Cardiac fibroblast (primary cell): ENCODE measurements at regions not wholly inside any gene's neighbourhood (a gene's known extent, or its start where the extent isn't known, plus 50 kb on each side); places are given as distances from the start of the nearest gene placed in this dataset.

Experiments
- DNase-seq, 2 donors: peaks; one replicate each; pipeline versions ENCODE4 v3.0.0 to v3.0.0-alpha.2; 2010; ENCODE audit warnings: low read depth in 2 of 2
- H3K4me3 ChIP-seq, 2 donors: replicated peaks in 1 of 2; 1 replicate in 1 of 2; 2 replicates in 1 of 2; pipeline ENCODE4 v1.5.1; 2011; ENCODE audit warnings: low read depth in 2 of 2, low read length in 2 of 2, mild to moderate bottlenecking in 2 of 2, moderate library complexity in 1 of 2
- TF ChIP-seq, protein P1 (sequence below): IDR thresholded peaks from one replicate; pipeline ENCODE4 v1.5.1; 2011; ENCODE audit warnings: low read depth, mild to moderate bottlenecking, low read length, inconsistent platforms

- H3K4me3 ChIP-seq: no peak overlapping the region
- TF ChIP-seq, protein P1, sequence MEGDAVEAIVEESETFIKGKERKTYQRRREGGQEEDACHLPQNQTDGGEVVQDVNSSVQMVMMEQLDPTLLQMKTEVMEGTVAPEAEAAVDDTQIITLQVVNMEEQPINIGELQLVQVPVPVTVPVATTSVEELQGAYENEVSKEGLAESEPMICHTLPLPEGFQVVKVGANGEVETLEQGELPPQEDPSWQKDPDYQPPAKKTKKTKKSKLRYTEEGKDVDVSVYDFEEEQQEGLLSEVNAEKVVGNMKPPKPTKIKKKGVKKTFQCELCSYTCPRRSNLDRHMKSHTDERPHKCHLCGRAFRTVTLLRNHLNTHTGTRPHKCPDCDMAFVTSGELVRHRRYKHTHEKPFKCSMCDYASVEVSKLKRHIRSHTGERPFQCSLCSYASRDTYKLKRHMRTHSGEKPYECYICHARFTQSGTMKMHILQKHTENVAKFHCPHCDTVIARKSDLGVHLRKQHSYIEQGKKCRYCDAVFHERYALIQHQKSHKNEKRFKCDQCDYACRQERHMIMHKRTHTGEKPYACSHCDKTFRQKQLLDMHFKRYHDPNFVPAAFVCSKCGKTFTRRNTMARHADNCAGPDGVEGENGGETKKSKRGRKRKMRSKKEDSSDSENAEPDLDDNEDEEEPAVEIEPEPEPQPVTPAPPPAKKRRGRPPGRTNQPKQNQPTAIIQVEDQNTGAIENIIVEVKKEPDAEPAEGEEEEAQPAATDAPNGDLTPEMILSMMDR: no peak
- no peak for DNase-seq
Measured at GRCh38 chr3:177529071-177529550, 331.8 kb upstream of the TBL1XR1 start.

DNA sequence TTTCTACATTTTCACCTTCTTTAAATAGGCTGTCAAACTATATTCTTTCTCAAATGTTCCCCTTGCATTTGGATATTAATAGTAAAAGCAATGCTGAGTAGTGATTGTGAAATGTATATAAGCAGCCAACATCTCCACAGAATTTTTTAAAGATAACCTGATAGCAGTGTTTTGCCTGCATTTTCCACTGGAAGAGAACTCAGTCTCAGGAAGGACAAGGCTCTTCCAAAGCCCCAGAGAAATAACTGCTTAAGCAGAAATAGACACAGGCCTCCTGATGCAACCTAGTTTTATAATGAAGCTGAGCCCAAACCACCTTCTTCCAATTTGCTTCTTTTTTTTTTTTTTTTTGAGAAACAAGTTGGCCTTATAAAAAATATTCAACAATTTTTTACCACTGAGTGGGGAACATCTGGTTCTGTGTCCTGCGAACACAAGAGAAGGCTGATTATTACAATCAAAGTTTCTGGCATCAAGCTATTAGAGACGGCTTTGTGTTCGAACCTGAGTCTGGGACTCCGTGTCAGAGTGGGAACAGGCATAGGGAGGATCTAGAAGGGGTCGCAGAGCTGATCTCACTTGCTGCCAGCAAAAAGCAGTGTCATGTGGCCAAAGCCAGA lies 332.5 kb upstream of the TBL1XR1 start:
- TF ChIP-seq, protein P1: no peak
- H3K4me3 ChIP-seq: no peak overlapping the region
- peak; percentile 22 to 87 for DNase-seq

- TF ChIP-seq, protein P1: no peak
- no peak overlapping the region for H3K4me3 ChIP-seq
- no peak for DNase-seq
Measured at GRCh38 chr3:177530908-177531307, 333.6 kb upstream of the TBL1XR1 start.

DNA sequence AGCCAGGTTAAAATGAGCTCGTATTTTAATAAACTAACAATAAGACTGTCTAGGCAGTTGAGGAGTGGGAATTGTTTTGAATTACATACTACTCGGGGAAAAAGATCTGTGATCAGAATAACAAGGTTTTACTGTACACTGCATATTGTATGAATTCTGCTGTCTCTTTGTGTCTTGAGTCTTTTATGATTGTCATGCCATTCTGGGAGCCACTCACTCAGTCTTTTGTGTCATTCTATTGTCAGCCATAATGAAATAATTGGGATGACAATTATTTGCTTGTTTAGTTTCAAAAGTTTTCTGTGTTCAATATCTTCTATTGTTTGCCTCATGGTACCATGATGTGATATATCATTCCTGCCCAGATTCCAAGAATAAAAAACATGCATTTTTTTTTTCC lies 339.6 kb upstream of the TBL1XR1 start:
- no peak for DNase-seq
- H3K4me3 ChIP-seq: no peak overlapping the region
- TF ChIP-seq, protein P1: no peak

DNA sequence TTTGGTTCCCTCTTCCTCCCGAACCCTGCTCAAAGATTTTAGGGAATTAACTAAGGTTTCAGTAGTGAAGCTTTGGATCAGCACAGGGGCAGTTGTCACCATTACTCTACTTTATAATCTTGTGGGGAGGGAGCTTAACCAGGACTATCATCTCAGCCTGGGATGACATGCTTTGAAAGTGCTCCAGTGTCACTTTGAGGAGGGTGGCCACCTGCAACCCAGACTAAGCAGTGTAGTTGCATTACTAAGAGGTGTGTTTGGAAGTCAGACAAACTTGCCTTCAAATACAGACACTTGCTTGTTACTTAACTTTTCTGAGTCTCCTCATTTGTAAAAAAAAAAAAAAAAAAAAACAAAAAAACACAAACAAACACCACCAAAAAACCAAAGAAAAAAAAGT lies 340.3 kb upstream of the TBL1XR1 start:
- DNase-seq: no peak
- TF ChIP-seq, protein P1: no peak
- H3K4me3 ChIP-seq: no peak overlapping the region

GRCh38 chr3:177538048-177538749 lies 340.9 kb upstream of the TBL1XR1 start:
- peak; percentile 74 to 94 for DNase-seq

More at GRCh38 chr3:177538048-177538749, 340.9 kb upstream of the TBL1XR1 start:
- TF ChIP-seq, protein P1: no peak
- H3K4me3 ChIP-seq: no peak overlapping the region
